ENCODE measurements at regions not wholly inside any gene's neighbourhood (a gene's known extent, or its start where the extent isn't known, plus 50 kb on each side); places are given as distances from the start of the nearest gene placed in this dataset.
"Not testable (repeated sequence)": the region's sequence is repeated elsewhere in the genome, so short reads cannot be mapped to it uniquely, and the experiment has no call there.

DNA sequence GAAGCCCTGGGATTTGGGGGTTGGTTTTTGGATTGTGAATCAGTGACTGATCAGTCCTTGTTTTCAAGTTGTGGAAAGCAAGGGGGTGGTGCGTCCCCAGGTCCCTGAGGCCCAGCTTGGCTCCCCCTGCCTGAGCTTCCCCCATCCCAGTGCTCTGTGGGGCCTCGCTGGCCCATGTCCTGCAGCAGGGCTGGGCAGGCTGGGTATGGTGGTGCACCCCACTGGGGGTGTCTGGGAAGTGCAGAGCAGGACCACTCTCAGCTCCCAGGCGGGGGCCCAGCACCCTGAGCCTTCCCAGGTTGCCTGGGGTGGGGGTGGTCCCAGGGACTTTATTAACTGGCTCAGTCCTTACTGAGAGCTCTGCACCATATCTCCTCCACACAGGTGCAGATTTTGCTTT, 483.3 kb downstream of the TUBA3C start:
- TF ChIP-seq, protein P1, sequence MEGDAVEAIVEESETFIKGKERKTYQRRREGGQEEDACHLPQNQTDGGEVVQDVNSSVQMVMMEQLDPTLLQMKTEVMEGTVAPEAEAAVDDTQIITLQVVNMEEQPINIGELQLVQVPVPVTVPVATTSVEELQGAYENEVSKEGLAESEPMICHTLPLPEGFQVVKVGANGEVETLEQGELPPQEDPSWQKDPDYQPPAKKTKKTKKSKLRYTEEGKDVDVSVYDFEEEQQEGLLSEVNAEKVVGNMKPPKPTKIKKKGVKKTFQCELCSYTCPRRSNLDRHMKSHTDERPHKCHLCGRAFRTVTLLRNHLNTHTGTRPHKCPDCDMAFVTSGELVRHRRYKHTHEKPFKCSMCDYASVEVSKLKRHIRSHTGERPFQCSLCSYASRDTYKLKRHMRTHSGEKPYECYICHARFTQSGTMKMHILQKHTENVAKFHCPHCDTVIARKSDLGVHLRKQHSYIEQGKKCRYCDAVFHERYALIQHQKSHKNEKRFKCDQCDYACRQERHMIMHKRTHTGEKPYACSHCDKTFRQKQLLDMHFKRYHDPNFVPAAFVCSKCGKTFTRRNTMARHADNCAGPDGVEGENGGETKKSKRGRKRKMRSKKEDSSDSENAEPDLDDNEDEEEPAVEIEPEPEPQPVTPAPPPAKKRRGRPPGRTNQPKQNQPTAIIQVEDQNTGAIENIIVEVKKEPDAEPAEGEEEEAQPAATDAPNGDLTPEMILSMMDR (IDR thresholded peaks at IDR 0.05; ENCODE audit: low read depth, low read length): not testable (repeated sequence)
- TF ChIP-seq EZH2phosphoT487 (IDR thresholded peaks at IDR 0.05; ENCODE audit: low read depth): not testable (repeated sequence)
